ENCODE measurements at regions not wholly inside any gene's neighbourhood (a gene's known extent, or its start where the extent isn't known, plus 50 kb on each side); places are given as distances from the start of the nearest gene placed in this dataset.
"Not testable (repeated sequence)": the region's sequence is repeated elsewhere in the genome, so short reads cannot be mapped to it uniquely, and the experiment has no call there.

GRCh38 chr9:41251973-41252372 lies 62.9 kb upstream of the ZNG1F start:
- H3K4me2 ChIP-seq (ENCODE audit: insufficient read depth, low read length); FAIRE-seq; H3K4me3 ChIP-seq; H3K36me3 ChIP-seq (ENCODE audit: control insufficient read depth, insufficient read depth, low read length); H3K9ac ChIP-seq (ENCODE audit: insufficient read depth in 1 of 2, low read depth in 2 of 2, low read length in 2 of 2); BruUV-seq (replicated peaks); H2AFZ ChIP-seq (ENCODE audit: low read depth, low read length); H3K4me1 ChIP-seq (replicated peaks in 1 of 2; ENCODE audit: control insufficient read depth in 2 of 2, insufficient read depth in 2 of 2, low read length in 2 of 2); H4K20me1 ChIP-seq (replicated peaks; ENCODE audit: control insufficient read depth, insufficient read depth, low read length); ATAC-seq; in situ Hi-C loops (cut with MboI); H3K9me3 ChIP-seq (replicated peaks; ENCODE audit: control insufficient read depth, insufficient read depth, low read depth, low read length); DNase-seq (ENCODE audit: extremely low read depth in 1 of 4, low spot score in 3 of 4); CTCF ChIA-PET (ENCODE audit: low intra/inter-chr PET ratio); H3K9me1 ChIP-seq (ENCODE audit: control insufficient read depth, insufficient read depth, low read length); H3K27me3 ChIP-seq (ENCODE audit: control insufficient read depth in 2 of 2, insufficient read depth in 2 of 2, low read length in 2 of 2); POLR2A ChIA-PET; H3K27ac ChIP-seq (ENCODE audit: extremely low read depth, low read depth, low read length); H3K79me2 ChIP-seq (ENCODE audit: control insufficient read depth, insufficient read depth, low read length); intact Hi-C loops (cut with micrococcal nuclease): not testable (repeated sequence)

GRCh38 chr9:41251101-41251500 lies 62.0 kb upstream of the ZNG1F start:
- in situ Hi-C loops (cut with MboI); H3K9me3 ChIP-seq (replicated peaks; ENCODE audit: control insufficient read depth, insufficient read depth, low read depth, low read length); POLR2A ChIA-PET; H2AFZ ChIP-seq (ENCODE audit: low read depth, low read length); FAIRE-seq; H3K9me1 ChIP-seq (ENCODE audit: control insufficient read depth, insufficient read depth, low read length); H4K20me1 ChIP-seq (replicated peaks; ENCODE audit: control insufficient read depth, insufficient read depth, low read length); H3K79me2 ChIP-seq (ENCODE audit: control insufficient read depth, insufficient read depth, low read length); H3K36me3 ChIP-seq (ENCODE audit: control insufficient read depth, insufficient read depth, low read length); H3K9ac ChIP-seq (ENCODE audit: insufficient read depth in 1 of 2, low read depth in 2 of 2, low read length in 2 of 2); intact Hi-C loops (cut with micrococcal nuclease); DNase-seq (ENCODE audit: extremely low read depth in 1 of 4, low spot score in 3 of 4); CTCF ChIA-PET (ENCODE audit: low intra/inter-chr PET ratio); BruUV-seq (replicated peaks); H3K4me3 ChIP-seq; H3K27me3 ChIP-seq (ENCODE audit: control insufficient read depth in 2 of 2, insufficient read depth in 2 of 2, low read length in 2 of 2); H3K4me2 ChIP-seq (ENCODE audit: insufficient read depth, low read length); H3K27ac ChIP-seq (ENCODE audit: extremely low read depth, low read depth, low read length); ATAC-seq; H3K4me1 ChIP-seq (replicated peaks in 1 of 2; ENCODE audit: control insufficient read depth in 2 of 2, insufficient read depth in 2 of 2, low read length in 2 of 2): not testable (repeated sequence)
- 0% methylated on average over 2 of the region's 3 CpGs for WGBS (ENCODE audit: insufficient coverage, low coverage, missing lambda C conversion rate)

- CTCF ChIA-PET (ENCODE audit: low intra/inter-chr PET ratio); DNase-seq (ENCODE audit: extremely low read depth in 1 of 4, low spot score in 3 of 4); H3K4me1 ChIP-seq (replicated peaks in 1 of 2; ENCODE audit: control insufficient read depth in 2 of 2, insufficient read depth in 2 of 2, low read length in 2 of 2); H3K36me3 ChIP-seq (ENCODE audit: control insufficient read depth, insufficient read depth, low read length); H3K27ac ChIP-seq (ENCODE audit: extremely low read depth, low read depth, low read length); H3K9ac ChIP-seq (ENCODE audit: insufficient read depth in 1 of 2, low read depth in 2 of 2, low read length in 2 of 2); H3K79me2 ChIP-seq (ENCODE audit: control insufficient read depth, insufficient read depth, low read length); H3K4me2 ChIP-seq (ENCODE audit: insufficient read depth, low read length); H3K4me3 ChIP-seq; ATAC-seq; H2AFZ ChIP-seq (ENCODE audit: low read depth, low read length); H3K27me3 ChIP-seq (ENCODE audit: control insufficient read depth in 2 of 2, insufficient read depth in 2 of 2, low read length in 2 of 2); FAIRE-seq; in situ Hi-C loops (cut with MboI); BruUV-seq (replicated peaks); H3K9me3 ChIP-seq (replicated peaks; ENCODE audit: control insufficient read depth, insufficient read depth, low read depth, low read length); H3K9me1 ChIP-seq (ENCODE audit: control insufficient read depth, insufficient read depth, low read length); H4K20me1 ChIP-seq (replicated peaks; ENCODE audit: control insufficient read depth, insufficient read depth, low read length); POLR2A ChIA-PET; intact Hi-C loops (cut with micrococcal nuclease): not testable (repeated sequence)
- 23% methylated on average over 3 of the region's 4 CpGs for WGBS (ENCODE audit: insufficient coverage, low coverage, missing lambda C conversion rate)
Measured at GRCh38 chr9:41246702-41247101, 57.6 kb upstream of the ZNG1F start.
